KMS-11 (cell line): ENCODE measurements at regions not wholly inside any gene's neighbourhood (a gene's known extent, or its start where the extent isn't known, plus 50 kb on each side); places are given as distances from the start of the nearest gene placed in this dataset.

ENCODE experiments used
- H2AFZ ChIP-seq: fragments of 200-600 bp; sonication (generic); 2 replicates; pipeline ENCODE4 v1.6.1; 2016; ENCODE audit warnings: antibody characterized with exemption, mixed run types, low read depth
- H3K27ac ChIP-seq: fragments of 200-600 bp; sonication (generic); 2 replicates; pipeline ENCODE4 v1.6.1; 2016; ENCODE audit warnings: mild to moderate bottlenecking, mixed run types
- H3K27me3 ChIP-seq: fragments of 200-600 bp; sonication (generic); 2 replicates; pipeline ENCODE4 v1.6.1; 2017; ENCODE audit warnings: mild to moderate bottlenecking, low read depth, mixed run types, moderate library complexity; ENCODE audit not compliant: insufficient read depth
- H3K36me3 ChIP-seq: fragments of 200-600 bp; sonication (generic); 2 replicates; pipeline ENCODE4 v1.6.1; 2017; ENCODE audit warnings: mild to moderate bottlenecking, mixed run types; ENCODE audit not compliant: insufficient read depth
- H3K4me1 ChIP-seq: fragments of 200-600 bp; sonication (generic); 2 replicates; pipeline ENCODE4 v1.6.1; 2016; ENCODE audit warnings: mild to moderate bottlenecking, low read depth, mixed run types; ENCODE audit not compliant: poor library complexity, severe bottlenecking
- H3K4me2 ChIP-seq: fragments of 200-600 bp; sonication (generic); 2 replicates; pipeline ENCODE4 v1.7.0; 2016; ENCODE audit warnings: mild to moderate bottlenecking, mixed run types
- H3K4me3 ChIP-seq: fragments of 200-600 bp; sonication (generic); IDR thresholded peaks from 2 replicates; pipeline ENCODE4 v1.6.1; 2017; ENCODE audit warnings: low read depth, low read length, mixed read lengths; ENCODE audit not compliant: insufficient read depth
- H3K79me2 ChIP-seq: fragments of 200-600 bp; sonication (generic); 2 replicates; pipeline ENCODE4 v1.6.1; 2016; ENCODE audit warnings: low read depth, mixed run types; ENCODE audit not compliant: insufficient read depth
- H3K9ac ChIP-seq: fragments of 200-600 bp; sonication (generic); 2 replicates; pipeline ENCODE4 v1.6.1; 2016; ENCODE audit warnings: mild to moderate bottlenecking, mixed run types
- H4K20me1 ChIP-seq: fragments of 200-600 bp; sonication (generic); 2 replicates; pipeline ENCODE4 v1.6.1; 2016; ENCODE audit warnings: mild to moderate bottlenecking, mixed run types; ENCODE audit not compliant: insufficient read depth
- CTCF ChIP-seq: fragments of 200-600 bp; sonication (generic); conservative IDR thresholded peaks from 2 replicates; pipeline ENCODE4 v1.6.1; 2017; ENCODE audit warnings: low read depth, mild to moderate bottlenecking, antibody characterized with exemption, low read length, moderate library complexity, mixed read lengths

GRCh38 chr5:13477118-13477737 lies 467.3 kb downstream of the DNAH5 start:
- H3K9ac ChIP-seq = no peak overlapping the region
- H2AFZ ChIP-seq = no peak overlapping the region
- H3K27ac ChIP-seq = no peak overlapping the region
- H3K27me3 ChIP-seq = no peaks in the 10 kb centered on the region; the same call in 1 of the 2 replicates
- no peak overlapping the region for H3K4me3 ChIP-seq
- H3K79me2 ChIP-seq = no peaks in the 10 kb centered on the region
- TF ChIP-seq CTCF = no peak
- H3K4me1 ChIP-seq = peaks cover 3% of the 10 kb centered on the region
- no peaks in the 10 kb centered on the region for H3K36me3 ChIP-seq
- no peaks in the 10 kb centered on the region for H4K20me1 ChIP-seq
- no peak overlapping the region for H3K4me2 ChIP-seq

GRCh38 chr5:13472842-13473241 lies 471.6 kb downstream of the DNAH5 start:
- no peak overlapping the region for H3K4me3 ChIP-seq
- H2AFZ ChIP-seq = no peak overlapping the region
- no peaks in the 10 kb centered on the region for H3K79me2 ChIP-seq
- no peaks in the 10 kb centered on the region for H3K36me3 ChIP-seq
- H3K4me2 ChIP-seq = no peak overlapping the region
- H3K4me1 ChIP-seq = no peaks in the 10 kb centered on the region
- H4K20me1 ChIP-seq = no peaks in the 10 kb centered on the region
- no peaks in the 10 kb centered on the region; the same call in 1 of the 2 replicates for H3K27me3 ChIP-seq
- no peak overlapping the region for H3K9ac ChIP-seq
- TF ChIP-seq CTCF = no peak
- no peak overlapping the region for H3K27ac ChIP-seq

- TF ChIP-seq CTCF = no peak
These were observed 473.5 kb downstream of the DNAH5 start for GRCh38 chr5:13470975-13471374.

GRCh38 chr5:13470263-13470662 lies 474.2 kb downstream of the DNAH5 start:
- Histone ChIP-seq H3K4me2 (no peak overlapping the region), H3K27ac (no peak overlapping the region), H3K36me3 (no peaks in the 10 kb centered on the region), H2AFZ (no peak overlapping the region), H3K27me3 (no peaks in the 10 kb centered on the region; the same call in 1 of the 2 replicates), H4K20me1 (no peaks in the 10 kb centered on the region), H3K79me2 (no peaks in the 10 kb centered on the region), H3K4me1 (no peaks in the 10 kb centered on the region), H3K4me3 (no peak overlapping the region), H3K9ac (no peak overlapping the region)
- no peak for TF ChIP-seq CTCF

More at GRCh38 chr5:13470975-13471374, 473.5 kb downstream of the DNAH5 start:
- Histone ChIP-seq H3K9ac (no peak overlapping the region), H3K27me3 (no peaks in the 10 kb centered on the region; the same call in 1 of the 2 replicates), H3K36me3 (no peaks in the 10 kb centered on the region), H4K20me1 (no peaks in the 10 kb centered on the region), H3K4me2 (no peak overlapping the region), H2AFZ (no peak overlapping the region), H3K27ac (no peak overlapping the region), H3K79me2 (no peaks in the 10 kb centered on the region), H3K4me3 (no peak overlapping the region), H3K4me1 (no peaks in the 10 kb centered on the region)
